ENCODE measurements at regions not wholly inside any gene's neighbourhood (a gene's known extent, or its start where the extent isn't known, plus 50 kb on each side); places are given as distances from the start of the nearest gene placed in this dataset.

DNA sequence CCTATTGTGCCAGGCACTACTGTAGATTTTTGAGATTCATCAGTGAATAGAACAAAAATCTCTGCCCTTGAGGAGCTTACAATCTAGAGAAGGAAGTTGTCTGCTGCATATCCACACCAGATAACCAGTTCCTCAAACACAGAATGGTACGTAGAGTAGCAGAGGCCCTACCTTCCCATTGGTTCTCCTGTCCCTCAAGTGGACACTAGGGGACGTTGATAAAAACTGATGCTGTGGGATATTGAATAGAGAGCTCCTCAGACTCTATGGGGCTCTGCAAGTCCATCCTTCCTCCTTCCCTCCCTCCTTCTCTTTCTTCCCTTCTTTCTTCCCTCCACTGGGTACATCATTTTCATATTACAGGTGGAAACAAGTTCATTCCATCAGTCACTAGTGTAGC is 371.3 kb downstream of the PBX1 start:
- Histone ChIP-seq H4K20me1 (replicated peaks; ENCODE audit: control insufficient read depth, extremely low read depth, insufficient read depth, low read length) (no peaks in the 10 kb centered on the region), H3K9me3 (replicated peaks; ENCODE audit: control insufficient read depth, insufficient read depth, low read length) (no peaks in the 10 kb centered on the region), H3K27me3 (ENCODE audit: control insufficient read depth in 2 of 2, insufficient read depth in 2 of 2, low read length in 2 of 2) (no peaks in the 10 kb centered on the region), H2AFZ (ENCODE audit: low read depth, low read length) (no peak overlapping the region), H3K9ac (replicated peaks; ENCODE audit: extremely low read depth, insufficient read depth, low read length) (no peak overlapping the region), H3K36me3 (ENCODE audit: control insufficient read depth in 2 of 2, extremely low read depth in 1 of 2, insufficient read depth in 2 of 2, low read length in 2 of 2) (no peaks in the 10 kb centered on the region), H3K27ac (ENCODE audit: insufficient read depth, low read depth, low read length) (no peak overlapping the region), H3K4me2 (ENCODE audit: insufficient read depth, low read length) (no peak overlapping the region), H3K9me1 (replicated peaks; ENCODE audit: control insufficient read depth, extremely low read depth, insufficient read depth, low read length) (no peaks in the 10 kb centered on the region), H3K4me1 (ENCODE audit: control insufficient read depth, extremely low read depth, insufficient read depth, low read length) (no peaks in the 10 kb centered on the region), H3K79me2 (ENCODE audit: control insufficient read depth, insufficient read depth, low read length) (no peaks in the 10 kb centered on the region), H3K4me3 (replicated peaks in 1 of 3; ENCODE audit: insufficient read depth in 1 of 3, low read depth in 1 of 3, low read length in 3 of 3) (no peak overlapping the region)
- no TSS peak for BruUV-seq (replicated peaks)
- POLR2A ChIA-PET, result no interaction called here
- TF ChIP-seq POLR2A (IDR thresholded peaks at IDR 0.05; ENCODE audit: low read depth, low read length) (no peak), GATA2 (IDR thresholded peaks at IDR 0.05; ENCODE audit: insufficient read depth, insufficient read length, low read depth, low read length) (no peak), EZH2 (IDR thresholded peaks at IDR 0.05; ENCODE audit: borderline replicate concordance, low read depth, low read length, severe bottlenecking) (no peak), JUN (IDR thresholded peaks at IDR 0.05; ENCODE audit: borderline replicate concordance, insufficient read depth, insufficient read length, low read depth) (no peak), MYC (IDR thresholded peaks at IDR 0.05; ENCODE audit: low read depth, low read length) (no peak), POLR2AphosphoS5 (IDR thresholded peaks at IDR 0.05; ENCODE audit: insufficient read depth, low read depth, low read length) (no peak), FOS (IDR thresholded peaks at IDR 0.05; ENCODE audit: borderline replicate concordance, insufficient read depth, low read length) (no peak)
- TF ChIP-seq, protein P1, sequence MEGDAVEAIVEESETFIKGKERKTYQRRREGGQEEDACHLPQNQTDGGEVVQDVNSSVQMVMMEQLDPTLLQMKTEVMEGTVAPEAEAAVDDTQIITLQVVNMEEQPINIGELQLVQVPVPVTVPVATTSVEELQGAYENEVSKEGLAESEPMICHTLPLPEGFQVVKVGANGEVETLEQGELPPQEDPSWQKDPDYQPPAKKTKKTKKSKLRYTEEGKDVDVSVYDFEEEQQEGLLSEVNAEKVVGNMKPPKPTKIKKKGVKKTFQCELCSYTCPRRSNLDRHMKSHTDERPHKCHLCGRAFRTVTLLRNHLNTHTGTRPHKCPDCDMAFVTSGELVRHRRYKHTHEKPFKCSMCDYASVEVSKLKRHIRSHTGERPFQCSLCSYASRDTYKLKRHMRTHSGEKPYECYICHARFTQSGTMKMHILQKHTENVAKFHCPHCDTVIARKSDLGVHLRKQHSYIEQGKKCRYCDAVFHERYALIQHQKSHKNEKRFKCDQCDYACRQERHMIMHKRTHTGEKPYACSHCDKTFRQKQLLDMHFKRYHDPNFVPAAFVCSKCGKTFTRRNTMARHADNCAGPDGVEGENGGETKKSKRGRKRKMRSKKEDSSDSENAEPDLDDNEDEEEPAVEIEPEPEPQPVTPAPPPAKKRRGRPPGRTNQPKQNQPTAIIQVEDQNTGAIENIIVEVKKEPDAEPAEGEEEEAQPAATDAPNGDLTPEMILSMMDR (IDR thresholded peaks at IDR 0.05; ENCODE audit: extremely low read depth in 1 of 2, insufficient read depth in 1 of 2, low read depth in 1 of 2, low read length in 2 of 2), result no peak
- TF ChIP-seq, protein P2, sequence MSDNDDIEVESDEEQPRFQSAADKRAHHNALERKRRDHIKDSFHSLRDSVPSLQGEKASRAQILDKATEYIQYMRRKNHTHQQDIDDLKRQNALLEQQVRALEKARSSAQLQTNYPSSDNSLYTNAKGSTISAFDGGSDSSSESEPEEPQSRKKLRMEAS (IDR thresholded peaks at IDR 0.05; ENCODE audit: insufficient read depth, insufficient read length), result no peak
- dilution Hi-C loops (cut with MboI; ENCODE audit: extremely low pct_ligation_motif_present, low sequenced_read_pairs) (no loop called here), intact Hi-C loops (cut with micrococcal nuclease) (no loop called here)
- DNase-seq (ENCODE audit: low read depth, low spot score) (no peak), FAIRE-seq (no peak)
- CTCF ChIA-PET, result no interaction called here

All from endothelial cell of umbilical vein (primary cell).